ENCODE measurements at regions not wholly inside any gene's neighbourhood (a gene's known extent, or its start where the extent isn't known, plus 50 kb on each side); places are given as distances from the start of the nearest gene placed in this dataset.

DNA sequence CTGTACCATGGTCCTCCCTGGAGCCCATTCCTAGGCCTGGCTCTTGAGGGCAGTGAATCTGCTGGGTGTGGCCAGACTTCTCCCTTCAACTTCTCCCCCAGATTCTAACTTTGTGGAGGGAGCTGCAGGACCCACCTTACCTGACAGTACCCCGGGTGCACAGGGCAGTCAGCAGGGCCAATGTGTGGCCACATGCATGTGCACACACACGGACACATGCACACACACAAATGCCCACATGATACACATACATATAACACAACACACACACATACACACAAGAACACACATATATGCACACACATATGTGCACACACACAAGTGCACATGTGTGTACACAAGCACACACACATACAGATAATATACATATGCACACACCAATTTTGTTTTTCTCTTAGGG, 300.0 kb upstream of the HS6ST1 start:
- TF ChIP-seq EZH2 (IDR thresholded peaks at IDR 0.05; ENCODE audit: low read length) = no peak
- TF ChIP-seq, protein P1, sequence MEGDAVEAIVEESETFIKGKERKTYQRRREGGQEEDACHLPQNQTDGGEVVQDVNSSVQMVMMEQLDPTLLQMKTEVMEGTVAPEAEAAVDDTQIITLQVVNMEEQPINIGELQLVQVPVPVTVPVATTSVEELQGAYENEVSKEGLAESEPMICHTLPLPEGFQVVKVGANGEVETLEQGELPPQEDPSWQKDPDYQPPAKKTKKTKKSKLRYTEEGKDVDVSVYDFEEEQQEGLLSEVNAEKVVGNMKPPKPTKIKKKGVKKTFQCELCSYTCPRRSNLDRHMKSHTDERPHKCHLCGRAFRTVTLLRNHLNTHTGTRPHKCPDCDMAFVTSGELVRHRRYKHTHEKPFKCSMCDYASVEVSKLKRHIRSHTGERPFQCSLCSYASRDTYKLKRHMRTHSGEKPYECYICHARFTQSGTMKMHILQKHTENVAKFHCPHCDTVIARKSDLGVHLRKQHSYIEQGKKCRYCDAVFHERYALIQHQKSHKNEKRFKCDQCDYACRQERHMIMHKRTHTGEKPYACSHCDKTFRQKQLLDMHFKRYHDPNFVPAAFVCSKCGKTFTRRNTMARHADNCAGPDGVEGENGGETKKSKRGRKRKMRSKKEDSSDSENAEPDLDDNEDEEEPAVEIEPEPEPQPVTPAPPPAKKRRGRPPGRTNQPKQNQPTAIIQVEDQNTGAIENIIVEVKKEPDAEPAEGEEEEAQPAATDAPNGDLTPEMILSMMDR (optimal IDR thresholded peaks at IDR 0.05 in 1 of 3, IDR thresholded peaks at IDR 0.05 in 1 of 3, conservative IDR thresholded peaks at IDR 0.05 in 1 of 3; ENCODE audit: extremely low read depth in 1 of 3, insufficient read depth in 2 of 3, low read length in 3 of 3) = no peak
- no peaks in the 10 kb centered on the region for H3K79me2 ChIP-seq (ENCODE audit: control insufficient read depth, insufficient read depth, low read length)
- no peaks in the 10 kb centered on the region for H3K9me3 ChIP-seq (ENCODE audit: control insufficient read depth, low read depth, low read length)
- no peaks in the 10 kb centered on the region for H3K4me1 ChIP-seq (ENCODE audit: control insufficient read depth, extremely low read depth, insufficient read depth, low read length)
- FAIRE-seq = no peak
- no peak overlapping the region for H3K4me3 ChIP-seq (ENCODE audit: control insufficient read depth in 2 of 3, extremely low read depth in 1 of 3, insufficient read depth in 2 of 3, low read depth in 1 of 3, low read length in 3 of 3)
- H2AFZ ChIP-seq (ENCODE audit: control insufficient read depth, low read length) = no peak overlapping the region
- no peaks in the 10 kb centered on the region for H4K20me1 ChIP-seq (ENCODE audit: control insufficient read depth, extremely low read depth, insufficient read depth, low read length)
- dilution Hi-C loops (cut with MboI; ENCODE audit: extremely low pct_ligation_motif_present, low sequenced_read_pairs) = no loop called here
- no peaks in the 10 kb centered on the region for H3K27me3 ChIP-seq (ENCODE audit: control insufficient read depth, extremely low read depth, insufficient read depth, low read length)
- H3K9ac ChIP-seq (ENCODE audit: control insufficient read depth, extremely low read depth, insufficient read depth, low read length) = no peak overlapping the region
- no peak overlapping the region for H3K4me2 ChIP-seq (ENCODE audit: control insufficient read depth, extremely low read depth, insufficient read depth, low read depth, low read length)
- no peak overlapping the region for H3K27ac ChIP-seq (ENCODE audit: control insufficient read depth, insufficient read depth, low read length)
- no peaks in the 10 kb centered on the region for H3K36me3 ChIP-seq (ENCODE audit: control insufficient read depth in 2 of 2, extremely low read depth in 1 of 2, insufficient read depth in 2 of 2, low read length in 2 of 2)
- no peaks in the 10 kb centered on the region for H3K9me1 ChIP-seq (ENCODE audit: control insufficient read depth, extremely low read depth, insufficient read depth, low read length)
- no peak for DNase-seq (ENCODE audit: low read depth, low spot score)

DNA sequence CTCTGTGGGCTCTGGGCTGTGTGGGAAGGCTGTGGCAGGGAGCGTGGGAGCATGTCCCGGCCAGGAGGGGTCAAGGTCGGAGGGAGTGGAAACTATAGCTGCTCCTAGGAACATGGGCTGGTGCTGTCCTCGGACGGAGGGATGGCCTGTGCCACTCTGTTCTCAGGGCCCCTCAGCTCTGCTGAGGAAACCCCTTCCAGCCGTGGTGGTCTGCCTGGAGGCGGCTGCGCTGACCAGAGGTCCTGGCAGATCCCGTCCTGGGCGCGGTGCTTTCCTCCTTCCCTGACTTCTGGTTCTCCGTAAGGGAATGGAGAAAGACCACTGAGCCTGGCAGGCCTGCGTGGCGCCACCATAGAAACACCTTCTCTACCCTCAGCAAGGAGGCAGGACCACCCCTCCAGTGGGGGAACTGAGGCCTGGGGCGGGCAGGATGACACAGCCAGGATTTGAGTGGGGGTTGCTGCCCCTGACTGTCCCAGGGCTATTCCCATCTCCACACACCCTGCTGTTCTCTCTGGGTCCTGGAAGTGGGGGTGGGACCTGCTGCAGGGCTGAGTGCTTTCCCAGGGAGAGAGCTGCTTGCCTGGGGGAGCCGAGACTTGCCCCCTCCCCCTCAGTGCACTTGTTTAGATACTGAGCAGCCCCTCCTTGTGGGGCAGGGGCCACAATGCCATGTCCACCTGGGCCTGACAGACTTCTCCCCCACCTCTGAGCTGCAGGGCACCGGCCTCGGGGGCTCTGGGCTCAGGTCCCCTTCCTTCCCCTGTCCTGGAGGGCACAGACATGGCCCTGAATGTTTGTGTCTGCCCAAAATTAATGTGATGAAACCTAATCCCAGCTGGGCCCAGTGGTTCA, 301.0 kb upstream of the HS6ST1 start:
- H3K36me3 ChIP-seq (ENCODE audit: control insufficient read depth in 2 of 2, extremely low read depth in 1 of 2, insufficient read depth in 2 of 2, low read length in 2 of 2) = no peaks in the 10 kb centered on the region
- H3K9me3 ChIP-seq (ENCODE audit: control insufficient read depth, low read depth, low read length) = no peaks in the 10 kb centered on the region
- dilution Hi-C loops (cut with MboI; ENCODE audit: extremely low pct_ligation_motif_present, low sequenced_read_pairs) = no loop called here
- H3K4me2 ChIP-seq (ENCODE audit: control insufficient read depth, extremely low read depth, insufficient read depth, low read depth, low read length) = no peak overlapping the region
- DNase-seq (ENCODE audit: low read depth, low spot score) (no peak), FAIRE-seq (no peak)
- no peak for TF ChIP-seq EZH2 (IDR thresholded peaks at IDR 0.05; ENCODE audit: low read length)
- TF ChIP-seq, protein P1 (optimal IDR thresholded peaks at IDR 0.05 in 1 of 3, IDR thresholded peaks at IDR 0.05 in 1 of 3, conservative IDR thresholded peaks at IDR 0.05 in 1 of 3; ENCODE audit: extremely low read depth in 1 of 3, insufficient read depth in 2 of 3, low read length in 3 of 3) = no peak
- H3K9me1 ChIP-seq (ENCODE audit: control insufficient read depth, extremely low read depth, insufficient read depth, low read length) = no peaks in the 10 kb centered on the region
- no peak overlapping the region for H2AFZ ChIP-seq (ENCODE audit: control insufficient read depth, low read length)
- H3K27me3 ChIP-seq (ENCODE audit: control insufficient read depth, extremely low read depth, insufficient read depth, low read length) = no peaks in the 10 kb centered on the region
- no peak overlapping the region for H3K4me3 ChIP-seq (ENCODE audit: control insufficient read depth in 2 of 3, extremely low read depth in 1 of 3, insufficient read depth in 2 of 3, low read depth in 1 of 3, low read length in 3 of 3)
- no peaks in the 10 kb centered on the region for H3K79me2 ChIP-seq (ENCODE audit: control insufficient read depth, insufficient read depth, low read length)
- H4K20me1 ChIP-seq (ENCODE audit: control insufficient read depth, extremely low read depth, insufficient read depth, low read length) = no peaks in the 10 kb centered on the region
- H3K27ac ChIP-seq (ENCODE audit: control insufficient read depth, insufficient read depth, low read length) = no peak overlapping the region
- no peak overlapping the region for H3K9ac ChIP-seq (ENCODE audit: control insufficient read depth, extremely low read depth, insufficient read depth, low read length)
- H3K4me1 ChIP-seq (ENCODE audit: control insufficient read depth, extremely low read depth, insufficient read depth, low read length) = no peaks in the 10 kb centered on the region
